BJ (cell line): ENCODE measurements at regions not wholly inside any gene's neighbourhood (a gene's known extent, or its start where the extent isn't known, plus 50 kb on each side); places are given as distances from the start of the nearest gene placed in this dataset.

Experiments used
- CTCF ChIA-PET: fragments of 350-600 bp; formaldehyde crosslinking; extraction: SDS; loops from one replicate; lab custom pipeline; 2021; ENCODE audit warnings: antibody characterized with exemption, inconsistent platforms; lab: Yijun Ruan, JAX
- POLR2A ChIA-PET: fragments of 300-600 bp; sonication (Branson Sonifier 250); formaldehyde crosslinking; extraction: SDS; loops from one replicate; lab custom pipeline; 2021; ENCODE audit warnings: antibody characterized with exemption; lab: Charles Lee
- DNase-seq: peaks from one replicate; pipeline ENCODE4 v3.0.0-alpha.2; 2011; ENCODE audit warnings: low read depth
- H3K27me3 ChIP-seq: 2 replicates; pipeline ENCODE4 v1.6.0; 2011; ENCODE audit warnings: low read length; ENCODE audit not compliant: control insufficient read depth, insufficient read depth
- H3K36me3 ChIP-seq: 2 replicates; pipeline ENCODE4 v1.5.1; 2011; ENCODE audit warnings: low read length; ENCODE audit not compliant: control insufficient read depth, insufficient read depth
- H3K4me3 ChIP-seq: 2 replicates; pipeline ENCODE4 v1.5.1; 2011; ENCODE audit warnings: low read depth, mild to moderate bottlenecking, control low read depth, low read length
- TF ChIP-seq, protein P1 (sequence below): IDR thresholded peaks from 2 replicates; pipeline ENCODE4 v1.5.1; 2011; ENCODE audit warnings: low read depth, mild to moderate bottlenecking, control low read depth, inconsistent platforms, low read length, moderate library complexity; ENCODE audit not compliant: insufficient read depth

- TF ChIP-seq, protein P1, sequence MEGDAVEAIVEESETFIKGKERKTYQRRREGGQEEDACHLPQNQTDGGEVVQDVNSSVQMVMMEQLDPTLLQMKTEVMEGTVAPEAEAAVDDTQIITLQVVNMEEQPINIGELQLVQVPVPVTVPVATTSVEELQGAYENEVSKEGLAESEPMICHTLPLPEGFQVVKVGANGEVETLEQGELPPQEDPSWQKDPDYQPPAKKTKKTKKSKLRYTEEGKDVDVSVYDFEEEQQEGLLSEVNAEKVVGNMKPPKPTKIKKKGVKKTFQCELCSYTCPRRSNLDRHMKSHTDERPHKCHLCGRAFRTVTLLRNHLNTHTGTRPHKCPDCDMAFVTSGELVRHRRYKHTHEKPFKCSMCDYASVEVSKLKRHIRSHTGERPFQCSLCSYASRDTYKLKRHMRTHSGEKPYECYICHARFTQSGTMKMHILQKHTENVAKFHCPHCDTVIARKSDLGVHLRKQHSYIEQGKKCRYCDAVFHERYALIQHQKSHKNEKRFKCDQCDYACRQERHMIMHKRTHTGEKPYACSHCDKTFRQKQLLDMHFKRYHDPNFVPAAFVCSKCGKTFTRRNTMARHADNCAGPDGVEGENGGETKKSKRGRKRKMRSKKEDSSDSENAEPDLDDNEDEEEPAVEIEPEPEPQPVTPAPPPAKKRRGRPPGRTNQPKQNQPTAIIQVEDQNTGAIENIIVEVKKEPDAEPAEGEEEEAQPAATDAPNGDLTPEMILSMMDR = no peak
- Histone ChIP-seq H3K36me3 (no peaks in the 10 kb centered on the region), H3K27me3 (no peaks in the 10 kb centered on the region), H3K4me3 (no peak overlapping the region)
- CTCF ChIA-PET = interaction anchor here (0.6 kb wide), 1 partner anchor 23 kb away, joined by 3 read pairs; no protein-coding TSS in a partner anchor
- POLR2A ChIA-PET = no interaction called here
- no peak for DNase-seq
Observed at GRCh38 chrX:8873956-8874355, 72.8 kb upstream of the FAM9A start.

GRCh38 chrX:8873102-8873501 lies 71.9 kb upstream of the FAM9A start:
- no peak for DNase-seq
- no peaks in the 10 kb centered on the region for H3K36me3 ChIP-seq
- H3K4me3 ChIP-seq = no peak overlapping the region
- POLR2A ChIA-PET = interaction anchor here (0.6 kb wide), 1 partner anchor 28 kb away, joined by 5 read pairs; no protein-coding TSS in a partner anchor
- no peaks in the 10 kb centered on the region for H3K27me3 ChIP-seq
- CTCF ChIA-PET = no interaction called here
- TF ChIP-seq, protein P1 = no peak

- H3K4me3 ChIP-seq = no peak overlapping the region
- ChIA-PET POLR2A (no interaction called here), CTCF (no interaction called here)
- no peaks in the 10 kb centered on the region for H3K27me3 ChIP-seq
- TF ChIP-seq, protein P1 = no peak
- DNase-seq = no peak
- no peaks in the 10 kb centered on the region for H3K36me3 ChIP-seq
Observed at GRCh38 chrX:8870411-8870810, 69.2 kb upstream of the FAM9A start.

- CTCF ChIA-PET = interaction anchor here (1.1 kb wide), 1 partner anchor 839 kb away, joined by 3 read pairs; no protein-coding TSS in a partner anchor
- Histone ChIP-seq H3K4me3 (no peak overlapping the region), H3K27me3 (no peaks in the 10 kb centered on the region), H3K36me3 (no peaks in the 10 kb centered on the region)
- POLR2A ChIA-PET = no interaction called here
- TF ChIP-seq, protein P1 = no peak
- no peak for DNase-seq
Observed at GRCh38 chrX:8869812-8870211, 68.6 kb upstream of the FAM9A start.

DNA sequence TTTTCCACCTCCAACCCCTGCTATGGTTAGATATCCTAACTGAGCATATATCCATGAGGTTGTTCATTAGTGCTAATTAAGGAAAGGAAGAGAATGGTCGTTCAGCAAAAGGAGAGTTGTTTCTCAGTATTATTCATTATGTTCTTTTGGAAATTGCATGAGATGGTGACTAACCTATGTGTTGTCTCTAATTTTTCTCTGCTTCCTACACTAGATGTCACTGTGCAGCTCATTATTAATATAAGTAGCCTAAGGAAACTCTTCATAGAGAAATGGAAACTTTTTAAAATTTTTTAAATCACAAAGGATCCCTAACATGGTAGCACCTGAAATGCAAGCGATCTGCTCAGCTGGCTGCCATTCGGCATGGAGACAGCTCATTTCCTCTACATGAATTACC lies 67.7 kb upstream of the FAM9A start:
- no peaks in the 10 kb centered on the region for H3K27me3 ChIP-seq
- H3K4me3 ChIP-seq = no peak overlapping the region
- TF ChIP-seq, protein P1 = peak; percentile 41; the same call in 1 of the 2 replicates
- DNase-seq = no peak
- POLR2A ChIA-PET = interaction anchor here (0.6 kb wide), 1 partner anchor 654 kb away, joined by 4 read pairs; no protein-coding TSS in a partner anchor
- CTCF ChIA-PET = interaction anchor here (0.7 to 1.4 kb wide), 6 partner anchors 10 to 840 kb away, joined by 3 to 4 read pairs (median 3); no protein-coding TSS in a partner anchor
- no peaks in the 10 kb centered on the region for H3K36me3 ChIP-seq
